ACC112 (cell line): ENCODE measurements at regions not wholly inside any gene's neighbourhood (a gene's known extent, or its start where the extent isn't known, plus 50 kb on each side); places are given as distances from the start of the nearest gene placed in this dataset.
"Not testable (repeated sequence)": the region's sequence is repeated elsewhere in the genome, so short reads cannot be mapped to it uniquely, and the experiment has no call there.

Experiments used
- H2AFZ ChIP-seq: fragments of 200-600 bp; sonication (generic); one replicate; pipeline ENCODE4 v1.6.0; 2017; ENCODE audit warnings: antibody characterized with exemption, low read length; ENCODE audit not compliant: unreplicated experiment
- H3K27ac ChIP-seq: fragments of 200-600 bp; sonication (generic); 2 replicates; pipeline ENCODE4 v1.5.1; 2014; ENCODE audit warnings: low read depth, mild to moderate bottlenecking, antibody characterized with exemption, low read length, moderate library complexity
- H3K27me3 ChIP-seq: fragments of 200-600 bp; sonication (generic); 2 replicates; pipeline ENCODE4 v1.6.1; 2014; ENCODE audit warnings: mild to moderate bottlenecking, antibody characterized with exemption, low read length, moderate library complexity, mixed read lengths; ENCODE audit not compliant: insufficient read depth
- H3K36me3 ChIP-seq: fragments of 200-600 bp; sonication (generic); 2 replicates; pipeline ENCODE4 v1.6.1; 2016; ENCODE audit warnings: mild to moderate bottlenecking, antibody characterized with exemption, low read length, moderate library complexity, mixed read lengths; ENCODE audit not compliant: insufficient read depth
- H3K4me1 ChIP-seq: fragments of 200-600 bp; sonication (generic); one replicate; pipeline ENCODE4 v1.6.1; 2016; ENCODE audit warnings: low read length, mixed read lengths; ENCODE audit not compliant: insufficient read depth, unreplicated experiment, control insufficient read depth
- H3K4me3 ChIP-seq: fragments of 200-600 bp; sonication (generic); 2 replicates; pipeline ENCODE4 v1.5.1; 2014; ENCODE audit warnings: mild to moderate bottlenecking, low read depth, low read length
- H3K79me2 ChIP-seq: fragments of 200-600 bp; sonication (generic); one replicate; pipeline ENCODE4 v1.6.0; 2016; ENCODE audit warnings: low read length; ENCODE audit not compliant: control insufficient read depth, unreplicated experiment, insufficient read depth

GRCh38 chr1:239976130-239976968 is 115.3 kb upstream of the FMN2 start:
- H2AFZ ChIP-seq: no peak overlapping the region
- no peak overlapping the region for H3K4me3 ChIP-seq
- H3K79me2 ChIP-seq: no peaks in the 10 kb centered on the region
- H3K27ac ChIP-seq: no peak overlapping the region
- no peaks in the 10 kb centered on the region for H3K4me1 ChIP-seq
- H3K27me3 ChIP-seq: peaks cover 30% of the 10 kb centered on the region
- H3K36me3 ChIP-seq: no peaks in the 10 kb centered on the region

GRCh38 chr1:239977416-239977815 is 114.3 kb upstream of the FMN2 start:
- Histone ChIP-seq H3K27ac (no peak overlapping the region), H3K4me1 (no peaks in the 10 kb centered on the region), H3K36me3 (no peaks in the 10 kb centered on the region), H3K27me3 (peaks cover 25% of the 10 kb centered on the region), H2AFZ (no peak overlapping the region), H3K4me3 (no peak overlapping the region), H3K79me2 (no peaks in the 10 kb centered on the region)

- no peak overlapping the region for H3K27ac ChIP-seq
- no peak overlapping the region for H3K4me3 ChIP-seq
- H3K27me3 ChIP-seq: peaks cover 18% of the 10 kb centered on the region; the same call in 1 of the 2 replicates
- no peaks in the 10 kb centered on the region for H3K4me1 ChIP-seq
- no peaks in the 10 kb centered on the region for H3K36me3 ChIP-seq
- no peak overlapping the region for H2AFZ ChIP-seq
- no peaks in the 10 kb centered on the region for H3K79me2 ChIP-seq
These were observed 112.2 kb upstream of the FMN2 start for GRCh38 chr1:239979456-239979855.

GRCh38 chr1:239982762-239983161 is 108.9 kb upstream of the FMN2 start:
- no peak overlapping the region for H2AFZ ChIP-seq
- no peak overlapping the region for H3K27ac ChIP-seq
- no peaks in the 10 kb centered on the region for H3K4me1 ChIP-seq
- H3K36me3 ChIP-seq: no peaks in the 10 kb centered on the region
- H3K27me3 ChIP-seq: peaks cover 18% of the 10 kb centered on the region
- H3K79me2 ChIP-seq: no peaks in the 10 kb centered on the region
- no peak overlapping the region for H3K4me3 ChIP-seq

GRCh38 chr1:239985044-239985443 is 106.6 kb upstream of the FMN2 start:
- Histone ChIP-seq H3K4me1 (no peaks in the 10 kb centered on the region), H2AFZ (no peak overlapping the region), H3K79me2 (no peaks in the 10 kb centered on the region), H3K27me3 (peaks cover 30% of the 10 kb centered on the region), H3K27ac (no peak overlapping the region), H3K4me3 (no peak overlapping the region), H3K36me3 (no peaks in the 10 kb centered on the region)

GRCh38 chr1:239987103-239987745 is 104.5 kb upstream of the FMN2 start:
- H3K79me2 ChIP-seq: no peaks in the 10 kb centered on the region
- H3K36me3 ChIP-seq: no peaks in the 10 kb centered on the region
- H3K4me3 ChIP-seq: no peak overlapping the region
- H3K27ac ChIP-seq: no peak overlapping the region
- no peaks in the 10 kb centered on the region for H3K4me1 ChIP-seq
- peaks cover 43% of the 10 kb centered on the region for H3K27me3 ChIP-seq
- no peak overlapping the region for H2AFZ ChIP-seq

- Histone ChIP-seq H3K4me3 (no peak overlapping the region), H3K4me1 (no peaks in the 10 kb centered on the region), H3K27ac (no peak overlapping the region), H2AFZ (no peak overlapping the region), H3K27me3 (peaks cover 44% of the 10 kb centered on the region), H3K36me3 (no peaks in the 10 kb centered on the region), H3K79me2 (no peaks in the 10 kb centered on the region)
These were observed 101.7 kb upstream of the FMN2 start for GRCh38 chr1:239989990-239990389.

GRCh38 chr1:239992566-239992965 is 99.1 kb upstream of the FMN2 start:
- H3K27me3 ChIP-seq: peaks cover 69% of the 10 kb centered on the region
- not testable (repeated sequence) for H3K4me3 ChIP-seq, H3K36me3 ChIP-seq, H3K4me1 ChIP-seq, H2AFZ ChIP-seq, H3K79me2 ChIP-seq, H3K27ac ChIP-seq

GRCh38 chr1:239993366-239993765 is 98.3 kb upstream of the FMN2 start:
- H3K36me3 ChIP-seq: no peaks in the 10 kb centered on the region
- no peak overlapping the region for H3K4me3 ChIP-seq
- H3K27ac ChIP-seq: no peak overlapping the region
- H3K27me3 ChIP-seq: peaks cover 76% of the 10 kb centered on the region
- no peaks in the 10 kb centered on the region for H3K4me1 ChIP-seq
- H2AFZ ChIP-seq: no peak overlapping the region
- no peaks in the 10 kb centered on the region for H3K79me2 ChIP-seq

- Histone ChIP-seq H3K4me1 (peaks cover 3% of the 10 kb centered on the region), H3K4me3 (no peak overlapping the region), H2AFZ (no peak overlapping the region), H3K36me3 (no peaks in the 10 kb centered on the region), H3K27ac (no peak overlapping the region), H3K79me2 (no peaks in the 10 kb centered on the region), H3K27me3 (peaks cover 78% of the 10 kb centered on the region)
These were observed 96.4 kb upstream of the FMN2 start for GRCh38 chr1:239995281-239995680.

- no peaks in the 10 kb centered on the region for H3K36me3 ChIP-seq
- peaks cover 63% of the 10 kb centered on the region for H3K27me3 ChIP-seq
- H3K4me1 ChIP-seq: peaks cover 14% of the 10 kb centered on the region
- no peak overlapping the region for H2AFZ ChIP-seq
- no peak overlapping the region; the same call in 1 of the 2 replicates for H3K4me3 ChIP-seq
- H3K79me2 ChIP-seq: no peaks in the 10 kb centered on the region
- no peak overlapping the region for H3K27ac ChIP-seq
These were observed 94.5 kb upstream of the FMN2 start for GRCh38 chr1:239997160-239997514.
